Ascending aorta (tissue), 2 donors: ENCODE measurements at regions not wholly inside any gene's neighbourhood (a gene's known extent, or its start where the extent isn't known, plus 50 kb on each side); places are given as distances from the start of the nearest gene placed in this dataset.

Source experiments
- DNase-seq, 2 donors: peaks; one replicate each; pipeline ENCODE4 v3.0.0-alpha.2; 2019; ENCODE audit warnings: low spot score in 2 of 2
- H3K27ac ChIP-seq, 2 donors: fragments of 200-600 bp; sonication (generic); one replicate each; pipeline ENCODE4 v1.5.1; 2016 to 2017; ENCODE audit warnings: mild to moderate bottlenecking in 1 of 2
- H3K27me3 ChIP-seq: fragments of 200-600 bp; sonication (generic); one replicate; pipeline ENCODE4 v1.5.1; 2017
- H3K36me3 ChIP-seq, 2 donors: fragments of 200-600 bp; sonication (generic); one replicate each; pipeline ENCODE4 v1.5.1; 2016
- H3K4me1 ChIP-seq, 2 donors: fragments of 200-600 bp; sonication (generic); one replicate each; pipeline ENCODE4 v1.5.1; 2016 to 2017; ENCODE audit warnings: mild to moderate bottlenecking in 1 of 2
- H3K4me3 ChIP-seq, 2 donors: fragments of 200-600 bp; sonication (generic); one replicate each; pipeline ENCODE4 v1.5.1; 2016 to 2017; ENCODE audit warnings: mild to moderate bottlenecking in 1 of 2
- H3K9me3 ChIP-seq, 2 donors: fragments of 200-600 bp; sonication (generic); one replicate each; pipeline ENCODE4 v1.5.1; 2016
- intact Hi-C: fragments of 100-400 bp; cut with DNase I; formaldehyde crosslinking; loops from one replicate; pipeline ENCODE4 v1.15.1; 2023
- TF ChIP-seq, protein P1 (sequence below), 3 experiments: fragments of 200-600 bp in 2 of 3; fragments of 450-650 bp in 1 of 3; sonication (generic) in 2 of 3; IDR thresholded peaks; one replicate each; pipeline ENCODE4 v1.5.1; 2016 to 2019; ENCODE audit warnings: antibody characterized with exemption in 3 of 3, mild to moderate bottlenecking in 1 of 3, moderate library complexity in 1 of 3

DNA sequence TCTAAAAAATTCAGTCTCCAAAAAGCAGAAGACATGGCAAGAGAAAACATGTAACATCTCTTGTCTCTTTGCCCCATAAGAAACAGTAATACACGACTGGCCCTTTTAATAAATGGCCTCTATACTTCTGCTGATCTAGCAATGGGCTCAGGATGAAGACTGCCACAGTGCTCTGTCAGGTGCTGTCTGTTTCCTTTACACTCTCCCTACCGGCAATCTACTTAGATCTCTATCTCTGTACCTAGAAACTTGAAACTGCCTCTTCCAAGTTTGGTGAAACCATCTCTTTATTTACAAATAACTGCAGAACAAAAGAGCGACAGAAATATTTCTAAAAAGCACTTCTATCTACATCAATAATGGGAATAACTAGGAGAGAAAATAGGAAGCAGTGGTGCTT, 685.2 kb upstream of the INTU start:
- TF ChIP-seq, protein P1, sequence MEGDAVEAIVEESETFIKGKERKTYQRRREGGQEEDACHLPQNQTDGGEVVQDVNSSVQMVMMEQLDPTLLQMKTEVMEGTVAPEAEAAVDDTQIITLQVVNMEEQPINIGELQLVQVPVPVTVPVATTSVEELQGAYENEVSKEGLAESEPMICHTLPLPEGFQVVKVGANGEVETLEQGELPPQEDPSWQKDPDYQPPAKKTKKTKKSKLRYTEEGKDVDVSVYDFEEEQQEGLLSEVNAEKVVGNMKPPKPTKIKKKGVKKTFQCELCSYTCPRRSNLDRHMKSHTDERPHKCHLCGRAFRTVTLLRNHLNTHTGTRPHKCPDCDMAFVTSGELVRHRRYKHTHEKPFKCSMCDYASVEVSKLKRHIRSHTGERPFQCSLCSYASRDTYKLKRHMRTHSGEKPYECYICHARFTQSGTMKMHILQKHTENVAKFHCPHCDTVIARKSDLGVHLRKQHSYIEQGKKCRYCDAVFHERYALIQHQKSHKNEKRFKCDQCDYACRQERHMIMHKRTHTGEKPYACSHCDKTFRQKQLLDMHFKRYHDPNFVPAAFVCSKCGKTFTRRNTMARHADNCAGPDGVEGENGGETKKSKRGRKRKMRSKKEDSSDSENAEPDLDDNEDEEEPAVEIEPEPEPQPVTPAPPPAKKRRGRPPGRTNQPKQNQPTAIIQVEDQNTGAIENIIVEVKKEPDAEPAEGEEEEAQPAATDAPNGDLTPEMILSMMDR (IDR thresholded peaks at IDR 0.05), result no peak
- Histone ChIP-seq H3K27me3 (no peaks in the 10 kb centered on the region), H3K27ac (no peak overlapping the region), H3K4me1 (no peaks in the 10 kb centered on the region), H3K9me3 (no peaks in the 10 kb centered on the region), H3K36me3 (no peaks in the 10 kb centered on the region), H3K4me3 (no peak overlapping the region)
- DNase-seq, result no peak
- intact Hi-C loops, result no loop called here

DNA sequence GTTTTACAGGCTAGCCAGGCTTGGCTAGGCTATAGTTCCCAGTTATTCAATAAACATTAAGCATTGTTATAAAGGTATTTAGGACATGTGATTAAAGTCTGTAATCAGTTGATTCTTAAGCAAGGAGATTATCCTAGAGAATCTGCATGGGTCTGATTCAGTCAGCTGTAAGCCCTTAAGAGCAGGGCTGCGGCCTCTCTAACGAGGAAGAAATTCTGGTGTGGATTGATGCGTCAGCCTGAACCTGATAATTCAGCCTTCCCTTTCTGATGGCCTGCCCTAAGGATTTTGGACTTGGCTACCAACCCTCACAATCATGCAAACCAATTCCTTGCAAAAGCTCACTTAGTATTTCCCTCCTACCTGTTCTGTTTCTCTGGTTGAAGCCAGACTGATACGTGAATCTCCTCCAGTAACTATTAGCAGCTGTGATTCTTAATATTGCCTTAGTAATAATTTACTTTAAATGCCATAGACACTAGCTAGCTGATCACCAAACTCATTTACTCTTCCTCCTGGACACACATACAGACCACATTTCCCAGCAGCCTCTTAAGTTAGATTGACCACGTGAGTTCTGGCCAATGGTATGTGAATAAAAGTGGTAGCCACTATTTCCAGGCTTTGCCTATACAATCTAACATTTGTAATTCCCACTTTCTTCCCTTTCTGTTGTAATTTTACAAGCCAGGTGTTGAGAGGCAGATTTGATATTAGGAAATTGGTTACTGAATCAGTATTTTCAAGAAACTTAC, 678.0 kb upstream of the INTU start:
- intact Hi-C loops, result no loop called here
- H3K9me3 ChIP-seq, result no peaks in the 10 kb centered on the region
- no peaks in the 10 kb centered on the region for H3K4me1 ChIP-seq
- DNase-seq, result no peak
- no peak overlapping the region for H3K4me3 ChIP-seq
- no peaks in the 10 kb centered on the region for H3K27me3 ChIP-seq
- no peak overlapping the region for H3K27ac ChIP-seq
- TF ChIP-seq, protein P1 (IDR thresholded peaks at IDR 0.05), result no peak
- H3K36me3 ChIP-seq, result no peaks in the 10 kb centered on the region

DNA sequence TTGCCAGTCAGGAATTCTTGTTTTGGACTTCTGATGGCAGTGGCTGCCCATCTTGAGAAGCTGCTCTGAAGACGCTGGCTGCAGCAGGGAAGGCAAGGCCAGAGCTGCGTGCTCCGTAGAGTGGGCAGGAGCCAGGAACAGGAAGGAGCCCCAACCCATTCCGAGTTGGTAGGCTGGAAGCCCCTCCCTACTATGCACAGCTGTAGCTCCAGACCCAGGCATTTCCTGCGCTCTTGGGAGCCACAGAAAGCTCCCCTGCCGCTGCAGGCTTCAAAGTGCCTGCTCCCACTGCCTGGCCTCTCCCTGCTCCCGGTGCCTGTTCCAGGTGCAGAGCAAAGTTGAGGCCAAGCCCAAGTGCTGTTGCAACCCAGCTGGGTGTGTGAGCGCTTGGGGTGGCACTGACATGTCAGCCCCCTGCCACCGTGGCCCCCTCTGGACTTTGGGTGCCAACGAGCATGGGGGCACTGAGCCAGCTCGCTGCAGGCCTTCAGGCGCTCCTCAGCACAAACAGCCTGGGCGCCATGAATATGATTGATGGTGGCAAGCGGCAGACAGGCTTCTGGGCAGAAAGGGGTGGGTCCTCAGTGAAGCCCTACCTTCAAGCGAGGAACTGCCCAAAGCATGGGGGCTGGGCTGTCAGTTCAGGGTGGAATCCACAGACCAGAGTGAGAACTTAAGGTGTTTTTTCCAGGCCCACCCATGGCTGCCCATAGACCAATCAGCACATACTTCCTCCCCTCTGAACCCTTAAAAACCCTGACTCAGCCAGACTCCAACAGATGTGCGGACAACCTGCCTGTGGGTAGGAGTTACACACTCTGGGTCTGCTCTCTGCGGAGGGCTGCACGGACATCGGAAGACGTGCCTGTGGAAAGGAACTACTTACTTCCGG, 677.2 kb upstream of the INTU start:
- H3K27me3 ChIP-seq, result no peaks in the 10 kb centered on the region
- H3K9me3 ChIP-seq, result no peaks in the 10 kb centered on the region
- no peak for DNase-seq
- no peak overlapping the region for H3K27ac ChIP-seq
- TF ChIP-seq, protein P1 (IDR thresholded peaks at IDR 0.05), result no peak
- no peak overlapping the region for H3K4me3 ChIP-seq
- no peaks in the 10 kb centered on the region for H3K36me3 ChIP-seq
- H3K4me1 ChIP-seq, result no peaks in the 10 kb centered on the region
- intact Hi-C loops, result no loop called here

DNA sequence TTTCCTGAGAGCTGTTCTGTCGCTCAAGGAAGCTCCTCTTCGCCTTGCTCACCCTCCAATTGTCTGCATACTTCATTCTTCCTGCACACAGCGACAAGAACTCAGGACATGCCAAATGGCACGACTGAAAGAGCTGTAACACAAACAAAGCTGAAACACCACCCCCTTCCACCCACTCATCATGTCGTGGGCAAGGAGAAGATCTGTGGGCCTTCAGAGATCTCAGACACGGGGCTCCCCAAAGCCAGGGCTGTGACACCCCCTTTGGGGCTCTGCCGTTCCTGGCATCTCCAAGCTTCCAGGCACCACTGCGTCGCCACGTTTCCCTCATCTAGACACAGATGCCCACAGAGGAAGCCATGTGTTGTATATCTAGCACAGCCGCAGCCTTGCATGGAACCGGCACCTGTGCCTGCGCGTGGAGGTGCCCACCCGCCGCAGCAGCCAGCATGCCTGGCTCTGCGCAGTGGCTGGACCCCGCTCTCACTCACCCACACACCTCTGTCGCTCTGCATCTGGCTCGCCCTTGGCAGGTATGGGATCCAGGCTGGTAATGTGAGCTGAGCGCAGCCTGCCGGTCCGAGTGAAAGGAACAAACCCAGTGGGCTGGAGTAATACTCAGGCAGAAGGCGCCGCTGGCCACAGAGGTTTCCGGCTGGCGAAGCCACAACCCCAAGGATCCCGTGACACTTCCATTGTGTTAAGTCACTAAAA, 676.4 kb upstream of the INTU start:
- Histone ChIP-seq H3K36me3 (no peaks in the 10 kb centered on the region), H3K27ac (no peak overlapping the region), H3K9me3 (no peaks in the 10 kb centered on the region), H3K27me3 (no peaks in the 10 kb centered on the region), H3K4me1 (no peaks in the 10 kb centered on the region), H3K4me3 (no peak overlapping the region)
- TF ChIP-seq, protein P1 (IDR thresholded peaks at IDR 0.05), result no peak
- intact Hi-C loops, result no loop called here
- DNase-seq, result no peak

DNA sequence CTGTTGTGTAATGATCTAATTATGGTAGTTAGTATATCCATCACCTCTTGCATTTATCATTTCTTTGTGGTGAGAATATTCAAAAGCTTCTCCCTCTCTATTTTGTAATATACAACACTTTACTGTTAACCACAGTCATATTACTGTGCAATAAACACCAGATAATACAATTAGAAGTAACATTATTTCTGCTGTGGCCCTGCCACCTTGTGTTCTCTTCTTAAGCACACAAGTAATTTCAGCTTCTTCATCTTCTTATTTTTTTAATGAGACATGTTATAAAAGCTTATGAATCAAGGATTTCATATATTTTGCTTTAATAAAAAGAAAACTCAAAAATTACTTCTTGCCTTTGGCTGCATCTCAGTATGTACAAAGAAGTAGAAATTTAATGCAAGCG, 675.2 kb upstream of the INTU start:
- H3K27ac ChIP-seq, result no peak overlapping the region
- no peaks in the 10 kb centered on the region for H3K27me3 ChIP-seq
- intact Hi-C loops, result no loop called here
- no peaks in the 10 kb centered on the region for H3K9me3 ChIP-seq
- TF ChIP-seq, protein P1 (IDR thresholded peaks at IDR 0.05), result no peak
- H3K36me3 ChIP-seq, result no peaks in the 10 kb centered on the region
- H3K4me3 ChIP-seq, result no peak overlapping the region
- no peak for DNase-seq
- no peaks in the 10 kb centered on the region for H3K4me1 ChIP-seq
